HEK293T (cell line): ENCODE measurements at regions not wholly inside any gene's neighbourhood (a gene's known extent, or its start where the extent isn't known, plus 50 kb on each side); places are given as distances from the start of the nearest gene placed in this dataset.

Source experiments
- FOXM1 ChIP-seq: fragments of 450-650 bp; IDR thresholded peaks from 2 replicates; pipeline ENCODE4 v1.6.1; 2017; ENCODE audit warnings: mild to moderate bottlenecking, borderline replicate concordance
- HDGF ChIP-seq: fragments of 450-650 bp; IDR thresholded peaks from 2 replicates; pipeline ENCODE4 v1.6.1; 2017; ENCODE audit warnings: antibody characterized with exemption, borderline replicate concordance
- SUZ12 ChIP-seq: fragments of 450-650 bp; IDR thresholded peaks from 2 replicates; pipeline ENCODE4 v1.6.1; 2016; ENCODE audit warnings: mild to moderate bottlenecking

GRCh38 chr1:24992124-24992760 lies 62.2 kb upstream of the RUNX3 start:
- TF ChIP-seq SUZ12 (no peak), HDGF (no peak), FOXM1 (no peak)
